ENCODE measurements at regions not wholly inside any gene's neighbourhood (a gene's known extent, or its start where the extent isn't known, plus 50 kb on each side); places are given as distances from the start of the nearest gene placed in this dataset.

DNA sequence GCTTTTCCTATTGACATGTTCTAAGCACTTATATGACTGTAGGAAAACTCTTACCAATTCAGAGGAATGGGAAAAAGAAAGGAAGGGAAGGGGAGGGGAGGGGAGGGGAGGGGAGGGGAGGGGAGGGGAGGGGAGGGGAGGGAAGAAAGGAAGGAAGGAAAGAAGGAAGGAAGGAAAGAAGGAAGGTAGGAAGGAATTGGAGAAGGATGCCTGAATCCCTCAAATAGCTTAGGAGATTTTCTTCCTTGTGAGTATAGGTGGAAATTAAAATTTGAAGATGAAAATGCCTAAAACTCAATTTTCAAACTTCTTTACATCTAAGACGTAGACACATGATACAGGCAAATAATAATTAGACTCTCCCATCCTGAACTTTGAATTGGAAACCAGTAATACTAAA, 463.1 kb downstream of the SATB2 start:
- Histone ChIP-seq H3K27ac (ENCODE audit: low read depth, low read length) (no peak overlapping the region), H3K9me3 (ENCODE audit: control insufficient read depth in 1 of 2, low read length in 2 of 2) (no peaks in the 10 kb centered on the region), H3K36me3 (ENCODE audit: control insufficient read depth in 1 of 2, insufficient read depth in 2 of 2, low read length in 2 of 2) (no peaks in the 10 kb centered on the region), H3K9ac (ENCODE audit: low read depth in 1 of 2, low read length in 2 of 2) (no peak overlapping the region), H3K4me3 (ENCODE audit: low read depth in 1 of 2, low read length in 2 of 2) (no peak overlapping the region), H3K27me3 (ENCODE audit: control insufficient read depth in 1 of 2, insufficient read depth in 2 of 2, low read length in 2 of 2) (no peaks in the 10 kb centered on the region), H3K4me1 (ENCODE audit: control insufficient read depth in 1 of 2, insufficient read depth in 2 of 2, low read length in 2 of 2) (no peaks in the 10 kb centered on the region)

DNA sequence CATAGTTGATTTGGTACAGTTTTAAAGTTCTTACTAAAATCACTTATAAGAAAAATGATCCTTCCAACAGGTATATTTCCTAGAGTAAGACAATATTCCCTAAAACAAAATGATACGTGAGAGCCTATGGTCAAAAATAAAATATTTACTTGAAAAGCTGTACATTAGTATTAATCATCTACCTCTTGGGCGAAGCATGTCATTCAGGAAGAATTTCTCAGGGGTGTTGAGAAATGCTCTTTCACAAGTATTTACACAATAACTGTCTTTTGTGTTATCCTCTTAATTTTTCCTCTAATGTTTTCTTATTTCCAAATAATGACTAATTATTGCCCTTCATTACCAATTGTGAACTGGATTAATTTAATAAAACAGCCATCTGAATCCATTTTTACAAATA, 466.3 kb downstream of the SATB2 start:
- Histone ChIP-seq H3K27me3 (ENCODE audit: control insufficient read depth in 1 of 2, insufficient read depth in 2 of 2, low read length in 2 of 2) (no peaks in the 10 kb centered on the region), H3K27ac (ENCODE audit: low read depth, low read length) (no peak overlapping the region), H3K4me3 (ENCODE audit: low read depth in 1 of 2, low read length in 2 of 2) (no peak overlapping the region), H3K36me3 (ENCODE audit: control insufficient read depth in 1 of 2, insufficient read depth in 2 of 2, low read length in 2 of 2) (no peaks in the 10 kb centered on the region), H3K9ac (ENCODE audit: low read depth in 1 of 2, low read length in 2 of 2) (no peak overlapping the region), H3K9me3 (ENCODE audit: control insufficient read depth in 1 of 2, low read length in 2 of 2) (no peaks in the 10 kb centered on the region), H3K4me1 (ENCODE audit: control insufficient read depth in 1 of 2, insufficient read depth in 2 of 2, low read length in 2 of 2) (no peaks in the 10 kb centered on the region)

DNA sequence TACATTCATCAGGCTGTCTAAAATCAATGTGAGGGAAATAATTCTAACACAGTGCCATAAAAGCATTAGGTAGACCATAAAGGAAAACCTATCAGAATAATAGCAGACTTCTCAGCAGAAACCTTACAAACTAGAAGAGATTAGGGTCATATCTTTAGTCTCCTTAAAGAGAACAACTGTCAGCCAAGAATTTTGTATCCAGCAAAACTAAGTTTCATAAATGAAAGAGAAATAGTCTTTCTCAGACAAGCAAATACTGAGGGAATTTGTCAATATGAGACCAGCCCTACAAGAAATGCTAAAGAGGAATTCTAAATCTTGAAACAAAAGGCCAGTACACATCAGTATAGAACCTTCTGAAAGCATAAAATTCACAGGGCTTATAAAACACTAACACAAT, 482.0 kb downstream of the SATB2 start:
- no peak overlapping the region for H3K27ac ChIP-seq (ENCODE audit: low read depth, low read length)
- no peaks in the 10 kb centered on the region for H3K36me3 ChIP-seq (ENCODE audit: control insufficient read depth in 1 of 2, insufficient read depth in 2 of 2, low read length in 2 of 2)

DNA sequence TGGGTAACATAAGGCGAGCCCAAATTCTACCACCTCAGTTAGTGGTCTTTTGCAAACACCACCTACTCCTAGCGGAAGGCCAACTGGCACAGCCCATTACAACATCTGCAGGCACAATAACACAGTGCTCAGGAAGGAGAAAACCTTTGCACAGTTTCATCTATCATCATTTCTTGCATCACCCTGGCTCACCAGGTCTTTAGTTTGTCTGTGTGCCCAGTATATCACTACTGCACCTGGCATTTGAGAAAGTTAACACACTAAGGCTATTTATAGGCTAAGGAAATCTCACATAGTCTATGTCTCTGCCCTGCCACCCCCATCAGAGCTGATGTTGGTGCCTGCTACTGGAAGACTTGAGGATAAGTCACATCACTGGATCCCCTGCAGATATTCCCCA, 484.0 kb downstream of the SATB2 start:
- H3K9ac ChIP-seq (ENCODE audit: low read depth in 1 of 2, low read length in 2 of 2): no peak overlapping the region
- H3K9me3 ChIP-seq (ENCODE audit: control insufficient read depth in 1 of 2, low read length in 2 of 2): peaks cover 0 to 3% of the 10 kb centered on the region in 2 donors
- no peak overlapping the region for H3K4me3 ChIP-seq (ENCODE audit: low read depth in 1 of 2, low read length in 2 of 2)
- H3K27ac ChIP-seq (ENCODE audit: low read depth, low read length): no peak overlapping the region
- H3K36me3 ChIP-seq (ENCODE audit: control insufficient read depth in 1 of 2, insufficient read depth in 2 of 2, low read length in 2 of 2): no peaks in the 10 kb centered on the region
- no peaks in the 10 kb centered on the region for H3K4me1 ChIP-seq (ENCODE audit: control insufficient read depth in 1 of 2, insufficient read depth in 2 of 2, low read length in 2 of 2)
- H3K27me3 ChIP-seq (ENCODE audit: control insufficient read depth in 1 of 2, insufficient read depth in 2 of 2, low read length in 2 of 2): no peaks in the 10 kb centered on the region

More for the DNA sequence above, 482.0 kb downstream of the SATB2 start:
- H3K4me3 ChIP-seq (ENCODE audit: low read depth in 1 of 2, low read length in 2 of 2): no peak overlapping the region
- peaks cover 0 to 3% of the 10 kb centered on the region in 2 donors for H3K9me3 ChIP-seq (ENCODE audit: control insufficient read depth in 1 of 2, low read length in 2 of 2)
- H3K4me1 ChIP-seq (ENCODE audit: control insufficient read depth in 1 of 2, insufficient read depth in 2 of 2, low read length in 2 of 2): no peaks in the 10 kb centered on the region
- H3K27me3 ChIP-seq (ENCODE audit: control insufficient read depth in 1 of 2, insufficient read depth in 2 of 2, low read length in 2 of 2): no peaks in the 10 kb centered on the region
- H3K9ac ChIP-seq (ENCODE audit: low read depth in 1 of 2, low read length in 2 of 2): no peak overlapping the region

DNA sequence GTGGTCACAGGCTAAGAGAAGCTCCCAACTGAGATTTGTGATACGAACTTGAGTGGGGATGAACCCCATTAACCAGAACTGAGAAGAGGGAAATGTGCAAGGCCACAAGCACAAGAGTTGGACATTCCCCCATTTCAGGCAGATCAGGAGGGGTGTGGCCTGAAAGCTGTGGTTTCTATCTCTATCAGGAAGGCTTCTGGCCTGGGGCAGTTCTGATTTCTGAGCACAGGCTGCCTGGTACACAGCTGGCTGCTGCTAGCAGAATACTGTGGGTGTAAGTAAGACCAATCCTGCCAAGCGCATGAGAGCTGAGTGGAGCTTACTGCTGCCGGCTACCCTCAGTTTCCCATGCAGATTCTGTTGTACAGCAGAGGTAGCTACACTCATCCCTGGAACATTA, 484.6 kb downstream of the SATB2 start:
- no peak overlapping the region for H3K4me3 ChIP-seq (ENCODE audit: low read depth in 1 of 2, low read length in 2 of 2)
- H3K36me3 ChIP-seq (ENCODE audit: control insufficient read depth in 1 of 2, insufficient read depth in 2 of 2, low read length in 2 of 2): no peaks in the 10 kb centered on the region
- H3K4me1 ChIP-seq (ENCODE audit: control insufficient read depth in 1 of 2, insufficient read depth in 2 of 2, low read length in 2 of 2): no peaks in the 10 kb centered on the region
- H3K9me3 ChIP-seq (ENCODE audit: control insufficient read depth in 1 of 2, low read length in 2 of 2): peaks cover 0 to 3% of the 10 kb centered on the region in 2 donors
- H3K9ac ChIP-seq (ENCODE audit: low read depth in 1 of 2, low read length in 2 of 2): no peak overlapping the region
- no peak overlapping the region for H3K27ac ChIP-seq (ENCODE audit: low read depth, low read length)
- H3K27me3 ChIP-seq (ENCODE audit: control insufficient read depth in 1 of 2, insufficient read depth in 2 of 2, low read length in 2 of 2): no peaks in the 10 kb centered on the region

DNA sequence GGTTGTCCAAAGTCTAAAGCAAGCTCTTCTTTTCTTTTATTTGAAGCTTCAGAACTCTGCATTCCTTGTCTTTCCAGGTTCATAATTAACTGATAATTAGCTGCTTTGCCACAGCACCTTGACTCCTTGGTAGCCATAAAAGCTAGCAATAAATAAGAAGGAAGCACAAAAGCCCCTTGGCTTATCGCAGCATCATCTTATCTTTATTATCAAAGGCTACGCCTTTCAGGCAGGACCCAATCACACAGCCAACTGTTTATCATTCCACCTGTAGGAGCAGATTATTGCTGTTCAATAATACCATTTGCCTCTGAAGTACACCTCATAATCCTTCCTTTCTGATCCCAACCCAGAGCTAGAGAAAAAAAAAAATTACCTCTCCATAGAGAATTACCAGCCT, 489.2 kb downstream of the SATB2 start:
- Histone ChIP-seq H3K27ac (ENCODE audit: low read depth, low read length) (no peak overlapping the region), H3K27me3 (ENCODE audit: control insufficient read depth in 1 of 2, insufficient read depth in 2 of 2, low read length in 2 of 2) (no peaks in the 10 kb centered on the region), H3K4me1 (ENCODE audit: control insufficient read depth in 1 of 2, insufficient read depth in 2 of 2, low read length in 2 of 2) (no peaks in the 10 kb centered on the region), H3K4me3 (ENCODE audit: low read depth in 1 of 2, low read length in 2 of 2) (no peak overlapping the region), H3K9ac (ENCODE audit: low read depth in 1 of 2, low read length in 2 of 2) (no peak overlapping the region), H3K9me3 (ENCODE audit: control insufficient read depth in 1 of 2, low read length in 2 of 2) (no peaks in the 10 kb centered on the region), H3K36me3 (ENCODE audit: control insufficient read depth in 1 of 2, insufficient read depth in 2 of 2, low read length in 2 of 2) (no peaks in the 10 kb centered on the region)

DNA sequence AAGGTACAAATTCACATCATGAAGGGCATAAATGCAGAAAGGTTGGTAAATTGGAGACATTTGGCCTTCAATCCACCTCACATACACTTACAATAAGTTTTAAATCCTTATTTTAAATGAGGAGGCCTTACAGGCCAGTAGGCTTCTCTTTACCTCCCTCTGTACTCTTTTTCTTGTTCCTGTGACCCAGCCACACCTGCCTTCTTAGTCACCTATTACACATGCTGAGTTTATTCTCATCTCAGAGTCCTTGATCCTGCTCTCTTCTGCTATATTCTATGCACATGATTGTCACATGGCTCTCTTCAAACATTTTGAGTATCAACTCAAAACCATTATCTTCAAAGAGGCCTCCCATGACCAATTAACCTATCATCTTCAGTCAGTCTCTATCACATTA, 491.5 kb downstream of the SATB2 start:
- H3K36me3 ChIP-seq (ENCODE audit: control insufficient read depth in 1 of 2, insufficient read depth in 2 of 2, low read length in 2 of 2): no peaks in the 10 kb centered on the region
- no peak overlapping the region for H3K9ac ChIP-seq (ENCODE audit: low read depth in 1 of 2, low read length in 2 of 2)
- no peak overlapping the region for H3K27ac ChIP-seq (ENCODE audit: low read depth, low read length)

DNA sequence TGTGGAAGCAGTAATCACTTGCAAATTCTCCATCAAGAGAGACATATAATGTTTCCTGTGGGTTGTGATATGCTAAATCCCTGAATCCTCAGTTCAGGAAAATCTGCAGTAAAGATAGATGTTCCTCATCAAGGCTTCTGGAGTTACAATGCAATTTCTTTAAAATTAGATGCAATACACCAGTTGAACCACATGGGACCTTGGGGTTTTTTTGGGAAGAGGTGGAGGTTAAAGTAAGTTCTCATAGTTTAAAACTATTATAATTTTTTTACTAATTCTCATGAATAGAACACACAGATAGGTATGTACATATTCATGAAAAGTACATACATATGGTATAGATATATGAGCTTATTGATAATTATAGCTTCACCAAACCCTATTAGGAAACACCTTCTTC, 496.2 kb downstream of the SATB2 start:
- no peaks in the 10 kb centered on the region for H3K27me3 ChIP-seq (ENCODE audit: control insufficient read depth in 1 of 2, insufficient read depth in 2 of 2, low read length in 2 of 2)
- H3K27ac ChIP-seq (ENCODE audit: low read depth, low read length): no peak overlapping the region
- H3K4me1 ChIP-seq (ENCODE audit: control insufficient read depth in 1 of 2, insufficient read depth in 2 of 2, low read length in 2 of 2): no peaks in the 10 kb centered on the region
- no peaks in the 10 kb centered on the region for H3K9me3 ChIP-seq (ENCODE audit: control insufficient read depth in 1 of 2, low read length in 2 of 2)
- no peak overlapping the region for H3K4me3 ChIP-seq (ENCODE audit: low read depth in 1 of 2, low read length in 2 of 2)
- H3K9ac ChIP-seq (ENCODE audit: low read depth in 1 of 2, low read length in 2 of 2): no peak overlapping the region
- no peaks in the 10 kb centered on the region for H3K36me3 ChIP-seq (ENCODE audit: control insufficient read depth in 1 of 2, insufficient read depth in 2 of 2, low read length in 2 of 2)

More for the DNA sequence above, 491.5 kb downstream of the SATB2 start:
- no peaks in the 10 kb centered on the region for H3K4me1 ChIP-seq (ENCODE audit: control insufficient read depth in 1 of 2, insufficient read depth in 2 of 2, low read length in 2 of 2)
- H3K27me3 ChIP-seq (ENCODE audit: control insufficient read depth in 1 of 2, insufficient read depth in 2 of 2, low read length in 2 of 2): no peaks in the 10 kb centered on the region
- H3K9me3 ChIP-seq (ENCODE audit: control insufficient read depth in 1 of 2, low read length in 2 of 2): no peaks in the 10 kb centered on the region
- H3K4me3 ChIP-seq (ENCODE audit: low read depth in 1 of 2, low read length in 2 of 2): no peak overlapping the region

DNA sequence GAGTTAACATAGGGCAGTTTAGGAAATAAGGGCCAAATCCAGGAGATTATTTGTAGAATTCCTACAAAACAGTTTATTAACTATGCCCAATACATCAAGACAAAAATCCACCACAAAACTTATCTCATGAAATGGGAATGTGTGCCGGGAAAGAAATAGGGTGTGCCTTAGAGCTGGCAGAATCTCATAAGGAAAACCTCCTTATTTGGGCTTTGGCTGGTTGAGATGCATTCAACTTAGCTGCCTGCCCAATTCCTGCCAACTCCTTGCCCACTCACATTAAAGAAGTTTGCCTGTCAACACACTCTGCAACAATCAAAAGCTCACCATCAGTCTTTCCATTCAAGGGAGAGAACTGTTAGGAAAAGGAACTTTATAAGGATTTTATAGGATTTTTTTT, 500.6 kb downstream of the SATB2 start:
- H3K36me3 ChIP-seq (ENCODE audit: control insufficient read depth in 1 of 2, insufficient read depth in 2 of 2, low read length in 2 of 2): no peaks in the 10 kb centered on the region
- H3K9ac ChIP-seq (ENCODE audit: low read depth in 1 of 2, low read length in 2 of 2): no peak overlapping the region
- no peak overlapping the region for H3K27ac ChIP-seq (ENCODE audit: low read depth, low read length)
- no peaks in the 10 kb centered on the region for H3K4me1 ChIP-seq (ENCODE audit: control insufficient read depth in 1 of 2, insufficient read depth in 2 of 2, low read length in 2 of 2)
- no peaks in the 10 kb centered on the region for H3K9me3 ChIP-seq (ENCODE audit: control insufficient read depth in 1 of 2, low read length in 2 of 2)
- no peak overlapping the region for H3K4me3 ChIP-seq (ENCODE audit: low read depth in 1 of 2, low read length in 2 of 2)
- H3K27me3 ChIP-seq (ENCODE audit: control insufficient read depth in 1 of 2, insufficient read depth in 2 of 2, low read length in 2 of 2): no peaks in the 10 kb centered on the region

DNA sequence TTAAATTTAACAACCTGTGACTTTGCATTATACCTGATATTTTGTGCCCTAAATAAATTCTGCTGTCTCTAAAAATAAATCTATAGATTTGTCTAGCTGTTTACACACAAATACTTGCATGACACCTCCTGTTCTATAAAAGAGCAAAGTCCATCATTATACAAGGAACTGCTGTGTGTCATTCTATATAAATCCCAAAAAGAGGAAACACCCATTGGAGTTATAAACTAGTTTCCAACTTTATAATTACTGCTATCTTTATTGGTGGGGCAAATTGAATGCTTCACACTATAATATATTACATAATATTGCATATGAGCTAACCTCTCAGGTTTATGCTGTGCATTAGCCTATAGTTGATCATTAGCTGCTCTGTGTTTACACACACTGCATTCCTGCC, 504.4 kb downstream of the SATB2 start:
- H3K27me3 ChIP-seq (ENCODE audit: control insufficient read depth in 1 of 2, insufficient read depth in 2 of 2, low read length in 2 of 2): no peaks in the 10 kb centered on the region
- no peak overlapping the region for H3K27ac ChIP-seq (ENCODE audit: low read depth, low read length)
- H3K36me3 ChIP-seq (ENCODE audit: control insufficient read depth in 1 of 2, insufficient read depth in 2 of 2, low read length in 2 of 2): no peaks in the 10 kb centered on the region
- H3K4me1 ChIP-seq (ENCODE audit: control insufficient read depth in 1 of 2, insufficient read depth in 2 of 2, low read length in 2 of 2): no peaks in the 10 kb centered on the region
- no peak overlapping the region for H3K9ac ChIP-seq (ENCODE audit: low read depth in 1 of 2, low read length in 2 of 2)
- H3K9me3 ChIP-seq (ENCODE audit: control insufficient read depth in 1 of 2, low read length in 2 of 2): no peaks in the 10 kb centered on the region
- H3K4me3 ChIP-seq (ENCODE audit: low read depth in 1 of 2, low read length in 2 of 2): no peak overlapping the region

DNA sequence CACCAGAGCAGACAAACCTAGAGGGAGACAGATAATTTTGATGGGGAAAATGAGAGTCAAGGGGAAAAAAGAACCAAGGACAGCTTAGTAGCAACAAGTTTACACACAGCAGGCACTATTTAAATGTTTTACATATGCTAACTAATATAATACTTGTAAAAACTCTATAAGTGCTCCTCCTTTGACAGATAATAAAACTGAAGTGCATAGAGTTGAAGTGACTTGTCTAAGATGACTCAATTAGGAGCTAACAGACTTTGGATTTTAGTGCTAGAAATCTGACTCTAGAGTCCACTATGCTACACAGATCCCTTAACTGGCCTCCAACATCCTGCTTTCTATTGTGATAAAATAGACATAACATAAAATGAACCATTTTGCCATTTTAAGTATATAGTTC, 506.9 kb downstream of the SATB2 start:
- Histone ChIP-seq H3K9ac (ENCODE audit: low read depth in 1 of 2, low read length in 2 of 2) (no peak overlapping the region), H3K4me1 (ENCODE audit: control insufficient read depth in 1 of 2, insufficient read depth in 2 of 2, low read length in 2 of 2) (no peaks in the 10 kb centered on the region), H3K9me3 (ENCODE audit: control insufficient read depth in 1 of 2, low read length in 2 of 2) (no peaks in the 10 kb centered on the region), H3K36me3 (ENCODE audit: control insufficient read depth in 1 of 2, insufficient read depth in 2 of 2, low read length in 2 of 2) (no peaks in the 10 kb centered on the region), H3K4me3 (ENCODE audit: low read depth in 1 of 2, low read length in 2 of 2) (no peak overlapping the region), H3K27ac (ENCODE audit: low read depth, low read length) (no peak overlapping the region), H3K27me3 (ENCODE audit: control insufficient read depth in 1 of 2, insufficient read depth in 2 of 2, low read length in 2 of 2) (no peaks in the 10 kb centered on the region)

Data from duodenal mucosa (tissue), 2 donors.